GF-D8 (cell line): ENCODE measurements at regions not wholly inside any gene's neighbourhood (a gene's known extent, or its start where the extent isn't known, plus 50 kb on each side); places are given as distances from the start of the nearest gene placed in this dataset.

Source experiments
- DNase-seq: peaks from one replicate; lab custom pipeline; 2025; lab: John Stamatoyannopoulos, UW

DNA sequence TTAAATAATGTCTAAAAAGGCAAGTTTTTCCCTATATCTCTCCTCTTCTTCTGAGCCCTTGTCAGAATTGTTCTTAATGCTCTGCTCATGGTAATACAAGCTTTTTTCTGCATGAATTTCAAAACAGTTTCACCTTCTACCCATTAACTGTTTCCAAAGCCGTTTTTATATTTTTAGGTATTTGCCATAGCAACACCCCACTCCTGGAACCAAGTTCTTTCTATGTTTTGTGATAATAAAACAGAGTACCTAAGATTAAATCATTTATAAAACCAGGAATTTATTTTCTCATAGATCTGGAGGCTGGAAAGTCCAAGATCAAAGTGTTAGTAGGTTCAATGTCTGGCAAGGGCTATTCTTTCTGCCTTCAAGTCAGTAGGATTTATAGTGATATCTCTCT, 497.4 kb downstream of the ETS1 start:
- DNase-seq = no peak

DNA sequence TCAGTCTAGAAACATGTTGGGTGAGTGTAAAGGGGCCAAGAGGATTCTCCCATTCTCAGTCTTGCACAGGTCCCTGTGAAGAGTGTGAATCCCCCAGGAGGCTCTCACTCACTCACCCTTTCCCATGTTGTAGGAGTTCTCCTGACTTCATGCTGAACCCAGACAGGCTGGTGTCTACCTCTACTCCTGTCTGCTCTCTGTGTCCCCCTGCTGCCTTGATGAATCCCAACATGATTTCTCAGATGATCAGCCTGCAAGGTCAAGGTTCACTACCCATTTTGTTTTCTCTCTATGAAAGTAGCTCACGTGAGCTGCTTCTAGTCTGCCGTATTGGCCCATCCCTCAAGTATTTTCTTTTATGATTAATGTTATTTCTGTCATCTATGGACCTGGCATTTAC, 500.6 kb downstream of the ETS1 start:
- DNase-seq = no peak

DNA sequence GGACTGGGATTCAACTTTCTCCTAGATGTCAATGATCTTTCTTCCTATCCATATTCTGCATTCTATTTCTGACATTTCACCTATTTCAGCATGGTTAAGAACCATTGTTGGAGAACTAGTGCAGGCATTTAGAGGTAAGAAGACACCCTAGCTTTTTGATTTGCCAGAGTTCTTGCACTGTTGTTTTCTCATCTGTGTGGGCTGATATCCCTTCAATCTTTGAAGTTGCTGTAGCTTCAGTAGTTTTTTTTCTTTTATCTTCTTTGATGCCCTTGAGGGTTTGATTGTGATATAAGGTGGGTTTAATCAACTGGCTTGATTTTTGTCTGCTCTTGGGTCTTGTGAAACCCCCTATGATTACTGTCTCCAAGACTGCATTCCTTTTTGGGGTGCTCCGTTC, 502.1 kb downstream of the ETS1 start:
- no peak for DNase-seq

DNA sequence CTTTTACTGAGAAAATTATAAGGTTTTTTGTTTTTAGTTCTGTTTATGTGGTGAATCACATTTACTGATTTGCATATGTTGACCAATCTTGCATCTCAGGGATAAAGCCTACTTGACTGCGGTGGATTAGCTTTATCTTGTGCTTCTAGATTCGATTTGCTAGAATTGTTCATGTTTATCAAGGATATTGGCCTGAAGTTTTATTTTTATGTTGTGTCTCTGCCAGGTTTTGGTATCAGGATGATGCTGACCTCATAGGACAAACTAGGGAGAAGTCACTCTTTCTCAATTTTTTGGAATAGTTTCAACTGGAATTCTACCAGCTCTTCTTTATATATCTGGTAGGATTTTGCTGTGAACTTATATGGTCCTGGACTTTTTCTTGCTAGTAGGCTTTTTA, 504.8 kb downstream of the ETS1 start:
- no peak for DNase-seq

DNA sequence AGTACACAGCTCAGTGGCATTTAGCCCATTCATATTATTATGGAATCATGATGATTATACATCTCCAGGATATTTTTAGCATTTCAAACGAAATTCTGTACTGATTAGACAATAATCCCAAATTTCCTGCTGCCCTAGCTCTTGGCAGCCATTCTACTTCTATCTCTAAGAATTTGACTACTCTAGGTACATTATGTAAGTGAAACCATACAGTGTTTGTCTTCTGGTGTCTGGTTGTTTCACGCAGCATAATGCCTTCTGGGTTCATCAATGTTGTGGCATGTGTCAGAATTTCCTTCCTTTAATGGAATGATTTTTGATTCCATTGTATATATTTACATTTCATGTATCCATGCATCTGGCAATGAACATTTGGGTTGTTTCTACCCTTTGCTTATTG, 517.7 kb downstream of the ETS1 start:
- no peak for DNase-seq

DNA sequence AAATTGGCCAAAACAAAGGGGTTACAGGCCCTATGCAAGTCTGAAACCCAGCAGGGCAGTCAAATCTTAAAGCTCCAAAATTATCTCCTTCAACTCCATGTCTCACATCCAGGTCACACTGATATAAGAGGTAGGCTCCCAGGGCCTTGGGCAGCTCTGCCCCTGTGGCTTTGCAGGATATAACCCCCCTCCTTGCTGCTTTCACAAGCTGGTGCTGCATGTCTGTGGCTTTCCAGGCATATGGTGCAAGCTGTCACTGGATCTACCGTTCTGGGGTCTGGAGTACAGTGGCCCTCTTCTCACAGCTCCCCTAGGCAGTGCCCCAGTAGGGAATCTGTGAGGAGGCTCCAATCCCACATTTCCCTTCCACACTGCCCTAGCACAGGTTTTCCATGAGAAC, 519.6 kb downstream of the ETS1 start:
- DNase-seq = no peak

DNA sequence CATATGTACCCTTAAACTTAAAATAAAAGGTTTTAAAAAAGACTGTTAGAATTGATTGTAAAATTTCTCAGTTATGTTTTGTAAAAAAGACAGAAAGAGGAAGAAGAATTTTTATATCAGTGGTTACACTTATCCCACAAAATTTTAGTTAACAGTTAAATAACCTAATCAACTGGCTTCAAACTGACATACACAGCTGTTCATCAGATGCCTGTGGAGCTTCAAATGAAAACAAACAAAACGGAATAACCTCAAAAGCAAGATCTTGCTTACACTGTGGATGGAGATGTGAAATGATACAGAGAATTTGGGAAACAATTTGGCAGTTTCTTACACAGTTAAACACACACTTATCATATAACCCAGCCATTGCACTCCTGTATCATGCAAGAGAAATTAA, 521.0 kb downstream of the ETS1 start:
- DNase-seq = no peak

DNA sequence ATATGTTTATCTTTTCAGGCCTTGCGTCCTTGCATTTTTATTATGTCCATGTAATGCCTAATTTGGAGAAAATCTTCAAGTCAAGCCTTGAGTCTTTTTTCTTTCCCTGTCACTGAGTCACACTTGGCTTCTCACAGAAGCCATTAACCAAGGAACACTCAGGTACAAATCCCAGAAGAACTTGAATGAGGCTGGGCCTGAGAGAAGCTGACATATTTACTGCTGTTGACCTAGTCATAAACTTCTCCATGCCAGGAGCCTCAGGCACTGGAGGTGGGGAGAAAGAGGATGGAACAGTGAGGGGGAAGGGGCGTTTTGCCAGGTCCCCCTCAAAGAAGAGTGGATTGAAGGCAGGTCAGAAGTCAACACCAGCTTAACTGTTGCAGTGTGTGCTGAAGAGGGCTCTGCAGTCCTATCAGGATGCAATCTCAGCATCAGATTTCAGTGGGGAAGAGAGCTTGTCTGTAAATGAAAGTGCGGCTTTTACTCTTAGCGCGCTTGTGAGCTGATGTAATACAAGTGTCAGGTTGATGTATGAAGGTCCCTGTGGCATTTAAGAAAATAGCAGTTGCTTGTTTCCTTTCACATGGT, 526.0 kb downstream of the ETS1 start:
- DNase-seq = no peak

DNA sequence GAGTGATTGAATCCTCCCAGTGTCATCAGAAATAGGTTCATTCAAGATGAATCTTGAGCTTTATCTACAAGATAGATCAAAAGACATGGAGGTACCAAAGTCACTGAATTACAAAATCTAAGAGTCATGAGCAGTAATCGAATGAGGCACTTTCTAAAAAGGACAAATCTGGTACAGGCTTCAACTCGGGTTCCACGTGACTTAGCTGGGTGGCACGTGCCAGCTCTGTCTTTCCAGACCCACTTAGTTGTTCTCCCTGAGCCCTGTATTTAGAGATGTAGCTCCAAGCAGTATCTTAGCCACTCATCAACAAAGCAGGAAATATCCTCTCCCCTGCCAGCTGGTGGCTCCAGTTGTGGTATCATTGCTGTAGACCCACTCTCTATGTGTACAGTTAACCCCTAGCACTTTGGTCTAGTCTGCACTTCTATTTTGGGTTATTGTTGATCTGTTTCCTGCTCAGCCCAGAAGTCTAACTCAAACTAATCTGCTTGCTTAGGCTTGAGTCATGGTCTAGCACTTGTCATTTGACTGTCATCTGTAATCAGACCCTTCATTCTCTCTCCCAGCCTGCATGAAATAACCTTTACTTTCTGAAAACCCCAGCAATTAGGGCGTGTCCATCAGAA, 528.7 kb downstream of the ETS1 start:
- no peak for DNase-seq

DNA sequence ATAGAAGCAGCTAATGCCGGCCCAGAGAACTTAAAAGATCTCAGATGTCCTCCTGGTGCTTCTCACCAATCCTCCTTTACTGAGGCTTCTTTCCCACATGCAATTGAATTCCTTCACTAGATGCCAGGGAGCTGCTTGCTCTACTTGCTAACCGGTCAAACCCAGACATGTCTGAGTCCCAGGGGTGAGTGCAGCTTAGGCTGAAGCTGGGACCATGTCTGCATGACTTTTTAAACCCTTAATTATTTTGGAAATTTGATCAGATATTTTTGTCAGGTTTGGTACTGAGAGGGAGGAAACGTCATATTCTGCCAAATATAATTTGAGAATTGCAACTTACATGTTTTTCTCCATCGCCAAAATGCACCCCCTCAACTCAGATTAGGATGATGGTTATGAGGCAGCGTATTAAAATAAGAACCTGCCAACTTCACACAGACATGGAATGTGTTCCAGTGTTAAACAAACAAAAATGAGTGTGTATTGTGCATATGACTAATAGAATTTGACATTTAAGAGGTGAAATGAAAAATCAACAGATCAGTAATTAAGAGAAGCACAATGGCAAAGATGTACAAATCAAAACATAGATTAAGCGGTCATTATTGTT, 529.5 kb downstream of the ETS1 start:
- DNase-seq = no peak

DNA sequence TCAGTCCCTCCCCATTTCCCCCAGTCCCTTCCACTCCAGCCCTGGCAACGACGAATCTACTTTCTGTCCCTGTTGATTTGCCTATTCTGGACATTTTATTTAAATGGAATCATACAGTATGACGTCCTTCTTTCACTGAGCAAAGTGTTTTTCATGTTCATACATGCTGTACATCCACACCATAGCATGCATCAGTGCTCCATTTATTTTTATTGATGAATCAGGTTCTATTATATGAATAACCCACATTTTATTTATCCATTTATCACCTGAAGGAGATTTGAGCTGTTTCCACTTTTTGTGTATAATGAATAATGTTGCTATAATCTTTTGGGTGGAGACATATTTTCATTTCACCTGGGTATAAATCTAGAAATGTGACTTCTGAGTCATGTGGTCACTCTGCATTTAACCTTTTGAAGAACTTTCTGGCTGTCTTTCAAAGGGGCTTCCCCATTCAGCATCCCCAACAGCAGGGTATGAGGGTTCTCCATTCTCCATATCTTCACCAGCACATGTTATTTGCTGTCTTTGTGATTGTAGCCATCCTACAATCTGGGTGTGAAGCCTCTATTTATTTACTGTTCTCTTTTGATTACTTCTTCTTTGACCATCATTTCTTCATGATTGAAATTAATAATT, 531.7 kb downstream of the ETS1 start:
- no peak for DNase-seq

DNA sequence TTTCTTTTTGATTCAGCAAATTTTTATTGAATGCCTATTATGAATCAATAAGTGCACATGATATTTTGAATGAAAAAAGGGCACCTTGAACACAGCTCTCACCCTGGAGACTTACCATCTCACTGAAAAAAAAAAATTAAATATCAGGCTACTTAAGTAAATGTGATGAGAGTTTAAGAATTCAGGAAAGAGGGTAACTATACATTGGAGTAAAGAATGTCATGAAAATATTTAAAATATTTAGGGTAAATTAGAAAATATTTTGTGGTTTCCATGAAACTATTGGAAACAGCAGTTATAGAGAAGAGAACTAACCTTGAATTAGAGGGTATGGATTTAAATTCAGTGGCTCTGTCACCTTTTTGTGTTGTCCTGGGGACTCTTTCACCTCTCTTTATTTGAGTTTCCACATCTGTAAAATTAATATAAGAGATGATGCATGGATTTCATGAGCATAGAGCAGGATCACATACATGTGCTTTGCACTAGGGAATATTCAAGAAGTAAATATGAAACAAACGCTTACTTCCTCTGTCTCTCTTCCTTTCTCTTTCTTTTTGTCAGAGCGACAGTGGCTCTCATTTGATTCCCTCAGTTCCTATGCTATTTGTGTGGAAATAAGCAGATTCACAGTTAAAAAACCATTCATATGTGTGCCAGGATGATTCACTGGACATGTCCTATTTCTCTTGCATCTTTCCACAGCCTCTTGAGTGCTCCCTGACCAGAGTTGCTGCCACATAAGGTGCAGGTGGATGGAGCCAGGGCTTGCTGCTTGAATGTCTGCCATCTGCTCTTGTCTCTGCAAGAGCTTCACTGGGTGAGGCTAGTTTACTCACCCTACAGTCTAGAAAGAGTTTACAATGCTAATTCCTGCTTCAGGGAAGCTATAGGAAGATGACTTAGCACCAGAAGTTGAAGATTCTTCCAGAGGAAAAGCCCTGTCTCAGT, 533.1 kb downstream of the ETS1 start:
- no peak for DNase-seq

DNA sequence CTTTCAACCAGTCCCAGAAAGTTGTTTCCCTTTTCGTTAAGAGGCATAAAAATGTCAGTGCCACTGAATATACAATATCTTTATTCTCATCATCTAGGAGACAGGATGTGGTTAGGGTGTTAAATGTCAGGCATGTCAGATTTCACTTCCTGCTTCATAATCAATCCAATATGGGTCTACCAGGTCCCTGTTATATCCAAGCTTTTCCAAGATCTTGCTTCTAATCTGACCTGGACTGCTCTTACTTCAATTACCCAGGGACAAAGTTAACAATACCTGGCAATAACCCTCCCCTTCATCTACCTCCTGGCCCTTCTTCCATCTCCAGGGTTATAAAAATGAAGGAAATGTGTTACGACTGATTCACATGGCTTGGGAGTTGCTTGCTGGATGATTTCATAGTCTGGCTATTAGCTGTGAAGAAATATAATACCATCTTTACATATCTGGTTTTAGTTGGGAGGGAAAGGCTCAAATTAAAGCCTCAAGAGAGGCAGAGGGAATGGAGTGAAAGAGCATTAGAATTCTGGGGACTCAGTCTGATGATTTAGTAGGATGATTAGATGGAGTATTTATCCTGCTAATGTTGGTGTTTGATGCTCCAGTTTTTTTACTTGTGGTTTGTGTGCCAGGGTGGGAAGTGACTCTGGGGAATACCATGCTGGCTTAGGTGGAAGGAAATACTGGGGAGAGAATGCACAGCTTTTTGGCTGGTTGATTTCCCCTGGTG, 534.3 kb downstream of the ETS1 start:
- DNase-seq = peak; percentile 56

DNA sequence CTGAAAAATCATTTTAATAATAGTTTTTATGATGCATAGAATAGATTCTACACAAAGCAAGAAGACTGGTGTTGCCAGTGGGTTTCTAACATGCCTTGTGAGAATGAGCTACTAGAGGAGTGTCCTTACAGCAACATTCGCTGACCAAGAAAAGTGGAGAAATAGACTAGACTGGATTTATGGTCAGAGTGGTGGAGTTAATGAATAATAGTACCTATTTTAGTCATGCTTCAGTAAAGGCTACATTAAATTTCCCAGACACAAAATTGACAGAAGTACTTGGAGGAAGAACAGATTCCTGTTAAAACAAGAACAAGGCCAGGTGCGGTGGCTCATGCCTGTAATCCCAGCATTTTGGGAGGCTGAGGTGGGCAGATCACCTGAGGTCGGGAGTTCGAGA, 539.2 kb downstream of the ETS1 start:
- no peak for DNase-seq

DNA sequence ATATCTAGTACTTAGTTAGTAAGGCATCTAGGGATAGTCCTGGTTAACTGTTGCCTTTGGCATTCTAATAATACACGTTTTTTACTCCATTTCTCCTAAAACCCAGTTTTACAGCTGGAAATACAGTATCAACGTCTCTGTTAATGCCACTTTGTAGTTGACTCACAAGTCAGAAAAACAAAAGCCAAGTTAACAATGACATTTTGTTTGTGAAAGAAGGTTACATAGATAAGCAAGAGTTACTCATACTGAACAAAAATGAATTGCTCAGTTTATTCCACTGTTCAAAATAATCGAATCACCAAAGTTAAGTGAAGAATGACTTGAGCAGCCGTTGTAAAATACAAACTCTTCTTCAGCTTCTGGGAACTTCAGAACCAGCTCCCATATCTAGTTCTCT, 540.3 kb downstream of the ETS1 start:
- DNase-seq = no peak

DNA sequence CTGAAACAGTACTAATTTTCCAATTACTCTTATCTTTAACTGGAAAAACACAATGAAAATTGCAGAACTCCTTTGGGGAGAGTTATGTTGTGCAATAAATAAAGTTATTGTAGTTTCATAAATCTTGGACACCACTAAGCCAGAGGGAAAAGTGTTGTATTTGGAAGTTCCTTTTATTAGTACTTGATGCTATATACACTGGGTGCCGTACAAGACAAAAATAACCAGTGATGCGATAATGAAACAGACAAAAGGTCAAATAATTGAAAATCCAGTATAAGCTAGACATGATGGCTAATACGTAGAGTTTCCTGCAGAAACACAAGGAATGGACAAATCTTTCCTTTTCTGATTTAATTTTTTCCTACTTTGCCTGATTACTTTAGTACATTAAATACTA, 541.1 kb downstream of the ETS1 start:
- no peak for DNase-seq

DNA sequence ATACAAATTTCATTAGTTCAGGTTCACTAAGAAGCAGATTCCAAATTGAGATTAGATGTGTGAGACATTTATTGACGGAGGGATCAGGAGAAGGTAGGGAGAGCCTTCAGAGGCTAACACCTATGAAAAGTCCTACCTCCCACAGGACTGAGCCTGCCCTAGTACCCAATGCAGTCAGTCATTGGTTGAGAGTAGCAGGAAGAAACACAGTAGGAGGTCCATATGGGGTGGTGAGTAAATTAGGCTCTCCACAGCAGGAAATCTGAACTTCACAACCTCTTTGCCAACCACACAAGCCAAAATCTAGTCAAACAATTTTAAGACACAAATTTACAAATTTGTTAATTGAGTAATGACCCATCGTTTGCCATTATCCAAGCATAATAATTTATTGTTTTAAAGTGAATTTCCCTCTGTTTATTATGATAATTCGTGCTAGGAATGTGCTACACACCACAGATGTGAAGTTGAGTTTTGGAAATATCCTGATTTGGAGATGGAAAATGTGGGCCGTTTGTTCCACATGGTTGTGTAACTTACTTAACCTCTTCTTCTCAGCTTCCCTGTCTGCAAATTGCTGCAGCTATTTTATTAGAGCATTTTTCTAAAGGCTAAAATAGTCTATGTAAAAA, 542.1 kb downstream of the ETS1 start:
- peak; percentile 45 for DNase-seq

DNA sequence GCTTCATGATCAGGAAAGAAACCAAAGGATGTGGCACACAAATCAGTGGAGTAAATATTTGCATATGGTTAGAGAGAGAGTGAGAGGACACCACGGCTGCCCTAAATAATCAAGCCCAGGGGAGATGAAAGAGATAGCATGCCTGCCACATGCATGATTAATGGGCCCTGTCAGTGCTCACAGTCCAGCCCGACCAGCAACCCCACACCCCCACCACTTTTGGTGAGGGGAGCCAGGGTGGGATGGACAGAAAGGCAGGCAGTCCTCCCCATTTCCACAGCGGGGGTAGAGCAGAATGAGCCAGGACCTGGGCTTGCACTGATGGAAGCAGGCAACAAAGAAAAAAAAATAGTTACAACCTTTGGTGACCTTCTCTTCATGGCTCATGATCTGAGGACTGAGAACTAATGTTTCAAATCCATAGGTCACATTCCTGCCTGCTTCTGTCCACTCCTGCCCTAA, 545.0 kb downstream of the ETS1 start:
- no peak for DNase-seq

DNA sequence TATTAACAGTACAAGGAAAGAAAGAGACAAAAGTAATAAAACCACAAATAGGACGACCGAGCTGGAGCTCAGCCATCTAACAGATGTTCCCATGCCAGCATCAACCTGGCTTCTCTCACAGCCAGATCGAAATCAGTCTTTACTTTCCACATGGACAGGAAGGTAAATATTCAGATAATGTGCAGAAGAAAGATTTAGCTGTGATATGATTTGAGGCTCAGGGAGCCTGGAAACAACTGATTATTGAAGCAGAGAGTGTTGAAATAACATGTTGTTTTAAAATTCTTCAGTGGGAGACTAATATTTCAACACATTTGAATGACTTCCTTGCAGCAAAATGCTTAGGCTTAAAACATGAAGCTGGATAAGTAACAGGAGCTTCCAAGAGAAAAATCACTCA, 546.8 kb downstream of the ETS1 start:
- peak; percentile 99 for DNase-seq

DNA sequence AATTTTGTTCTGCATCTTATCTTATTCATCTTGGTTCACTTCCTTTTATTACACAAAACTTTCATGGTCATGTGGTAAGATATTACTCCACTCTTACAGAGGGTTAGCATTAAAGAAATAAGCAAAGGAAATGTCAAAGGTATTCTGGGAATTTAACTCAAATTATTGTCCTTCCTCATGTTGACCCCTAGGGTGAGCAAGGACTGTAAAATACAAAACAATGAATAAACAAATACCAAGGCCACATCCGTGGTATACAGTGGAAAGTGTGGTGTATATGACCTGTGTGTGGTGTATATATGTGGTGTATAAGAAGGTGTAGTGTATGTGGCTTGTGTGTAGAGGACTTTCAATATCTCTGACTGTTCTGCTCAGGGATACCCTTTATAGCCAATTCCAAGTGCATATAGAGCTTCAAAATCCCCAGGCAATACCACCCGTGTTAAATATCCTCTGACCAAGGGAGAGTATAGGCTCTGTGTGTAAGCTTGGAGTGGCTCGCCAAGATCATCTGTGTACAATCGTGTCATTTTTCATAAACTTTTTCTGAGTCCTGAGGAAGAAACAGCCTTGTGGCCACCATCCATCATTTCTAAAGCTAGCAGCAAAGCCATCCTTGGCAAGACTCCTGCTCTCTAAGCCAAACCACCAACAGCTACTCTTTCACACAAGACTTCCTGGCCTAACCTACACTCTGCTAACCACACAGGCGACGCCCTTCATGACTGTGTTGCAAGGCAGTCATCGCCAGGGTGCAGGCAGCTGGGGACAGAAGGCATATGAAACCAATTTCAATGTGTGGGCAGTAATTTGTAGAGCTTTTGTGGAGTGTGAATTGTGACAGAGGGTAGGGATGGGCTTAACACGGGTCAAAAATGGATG, 548.0 kb downstream of the ETS1 start:
- DNase-seq = peak; percentile 100
